ENCODE measurements at regions not wholly inside any gene's neighbourhood (a gene's known extent, or its start where the extent isn't known, plus 50 kb on each side); places are given as distances from the start of the nearest gene placed in this dataset.

- Histone ChIP-seq H3K9me3 (replicated peaks; ENCODE audit: control insufficient read depth, insufficient read depth, low read depth, low read length) (no peaks in the 10 kb centered on the region), H3K4me3 (no peak overlapping the region), H4K20me1 (replicated peaks; ENCODE audit: control insufficient read depth, insufficient read depth, low read length) (no peaks in the 10 kb centered on the region), H3K79me2 (ENCODE audit: control insufficient read depth, insufficient read depth, low read length) (no peaks in the 10 kb centered on the region), H3K27ac (ENCODE audit: extremely low read depth, low read depth, low read length) (no peak overlapping the region), H2AFZ (ENCODE audit: low read depth, low read length) (no peak overlapping the region), H3K27me3 (ENCODE audit: control insufficient read depth in 2 of 2, insufficient read depth in 2 of 2, low read length in 2 of 2) (no peaks in the 10 kb centered on the region), H3K36me3 (ENCODE audit: control insufficient read depth, insufficient read depth, low read length) (no peaks in the 10 kb centered on the region), H3K4me2 (ENCODE audit: insufficient read depth, low read length) (no peak overlapping the region), H3K4me1 (replicated peaks in 1 of 2; ENCODE audit: control insufficient read depth in 2 of 2, insufficient read depth in 2 of 2, low read length in 2 of 2) (no peaks in the 10 kb centered on the region), H3K9ac (ENCODE audit: insufficient read depth in 1 of 2, low read depth in 2 of 2, low read length in 2 of 2) (no peak overlapping the region), H3K9me1 (ENCODE audit: control insufficient read depth, insufficient read depth, low read length) (no peaks in the 10 kb centered on the region)
- in situ Hi-C loops (cut with MboI): no loop called here
- no TSS peak for BruUV-seq (replicated peaks)
- FAIRE-seq: no peak
- ChIA-PET POLR2A (no interaction called here), CTCF (ENCODE audit: low intra/inter-chr PET ratio) (no interaction called here)
- no peak for ATAC-seq
- 0% methylated on average over 5 of the region's 5 CpGs for WGBS (ENCODE audit: insufficient coverage, low coverage, missing lambda C conversion rate)
- intact Hi-C loops (cut with micrococcal nuclease): no loop called here
- no peak for DNase-seq (ENCODE audit: extremely low read depth in 1 of 4, low spot score in 3 of 4)
- TF ChIP-seq EWSR1 (IDR thresholded peaks at IDR 0.05; ENCODE audit: borderline replicate concordance, low read depth, partially characterized antibody): no peak
- no peak for TF ChIP-seq ARHGAP35 (IDR thresholded peaks at IDR 0.05; ENCODE audit: partially characterized antibody)
- TF ChIP-seq ZNF212 (CRISPR knock-in tag; IDR thresholded peaks at IDR 0.05): no peak
- no peak for TF ChIP-seq RB1 (IDR thresholded peaks at IDR 0.05; ENCODE audit: low read depth)
- TF ChIP-seq ZKSCAN8 (CRISPR knock-in tag; IDR thresholded peaks at IDR 0.05): no peak
- no peak for TF ChIP-seq ZNF76 (CRISPR knock-in tag; IDR thresholded peaks at IDR 0.05; ENCODE audit: borderline replicate concordance)
- no peak for TF ChIP-seq FOXM1 (IDR thresholded peaks at IDR 0.05; ENCODE audit: low read depth)
- TF ChIP-seq FOXM1 (CRISPR knock-in tag; IDR thresholded peaks at IDR 0.05; ENCODE audit: low read depth): no peak
- TF ChIP-seq ELK1 (CRISPR knock-in tag; IDR thresholded peaks at IDR 0.05): no peak
- TF ChIP-seq ZNF639 (CRISPR knock-in tag; conservative IDR thresholded peaks at IDR 0.05 in 1 of 2, IDR thresholded peaks at IDR 0.05 in 1 of 2): no peak
- no peak for TF ChIP-seq ZNF143 (CRISPR knock-in tag; IDR thresholded peaks at IDR 0.05)
- TF ChIP-seq, protein P1, sequence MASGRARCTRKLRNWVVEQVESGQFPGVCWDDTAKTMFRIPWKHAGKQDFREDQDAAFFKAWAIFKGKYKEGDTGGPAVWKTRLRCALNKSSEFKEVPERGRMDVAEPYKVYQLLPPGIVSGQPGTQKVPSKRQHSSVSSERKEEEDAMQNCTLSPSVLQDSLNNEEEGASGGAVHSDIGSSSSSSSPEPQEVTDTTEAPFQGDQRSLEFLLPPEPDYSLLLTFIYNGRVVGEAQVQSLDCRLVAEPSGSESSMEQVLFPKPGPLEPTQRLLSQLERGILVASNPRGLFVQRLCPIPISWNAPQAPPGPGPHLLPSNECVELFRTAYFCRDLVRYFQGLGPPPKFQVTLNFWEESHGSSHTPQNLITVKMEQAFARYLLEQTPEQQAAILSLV (tag; IDR thresholded peaks at IDR 0.05): no peak
- no peak for TF ChIP-seq NR2C1 (IDR thresholded peaks at IDR 0.05)
- TF ChIP-seq NR2C1 (tag; IDR thresholded peaks at IDR 0.05): no peak
- TF ChIP-seq, protein P2, sequence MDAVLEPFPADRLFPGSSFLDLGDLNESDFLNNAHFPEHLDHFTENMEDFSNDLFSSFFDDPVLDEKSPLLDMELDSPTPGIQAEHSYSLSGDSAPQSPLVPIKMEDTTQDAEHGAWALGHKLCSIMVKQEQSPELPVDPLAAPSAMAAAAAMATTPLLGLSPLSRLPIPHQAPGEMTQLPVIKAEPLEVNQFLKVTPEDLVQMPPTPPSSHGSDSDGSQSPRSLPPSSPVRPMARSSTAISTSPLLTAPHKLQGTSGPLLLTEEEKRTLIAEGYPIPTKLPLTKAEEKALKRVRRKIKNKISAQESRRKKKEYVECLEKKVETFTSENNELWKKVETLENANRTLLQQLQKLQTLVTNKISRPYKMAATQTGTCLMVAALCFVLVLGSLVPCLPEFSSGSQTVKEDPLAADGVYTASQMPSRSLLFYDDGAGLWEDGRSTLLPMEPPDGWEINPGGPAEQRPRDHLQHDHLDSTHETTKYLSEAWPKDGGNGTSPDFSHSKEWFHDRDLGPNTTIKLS (IDR thresholded peaks at IDR 0.05; ENCODE audit: borderline replicate concordance, low read depth): no peak
- no peak for TF ChIP-seq SP1 (CRISPR knock-in tag; IDR thresholded peaks at IDR 0.05)
- TF ChIP-seq, protein P3, sequence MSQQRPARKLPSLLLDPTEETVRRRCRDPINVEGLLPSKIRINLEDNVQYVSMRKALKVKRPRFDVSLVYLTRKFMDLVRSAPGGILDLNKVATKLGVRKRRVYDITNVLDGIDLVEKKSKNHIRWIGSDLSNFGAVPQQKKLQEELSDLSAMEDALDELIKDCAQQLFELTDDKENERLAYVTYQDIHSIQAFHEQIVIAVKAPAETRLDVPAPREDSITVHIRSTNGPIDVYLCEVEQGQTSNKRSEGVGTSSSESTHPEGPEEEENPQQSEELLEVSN (IDR thresholded peaks at IDR 0.05; ENCODE audit: borderline replicate concordance in 1 of 2, extremely low read depth in 1 of 2, insufficient read depth in 1 of 2, insufficient read length in 1 of 2, low read depth in 1 of 2, low read length in 1 of 2, poor library complexity in 1 of 2, severe bottlenecking in 1 of 2): no peak
Observed at GRCh38 chr3:22121068-22121701, 370.2 kb upstream of the ZNF385D start.
